Vagina (tissue), 2 donors: ENCODE measurements at regions not wholly inside any gene's neighbourhood (a gene's known extent, or its start where the extent isn't known, plus 50 kb on each side); places are given as distances from the start of the nearest gene placed in this dataset.

ENCODE experiments used
- POLR2AphosphoS5 ChIP-seq, 2 donors: sonication (generic); formaldehyde crosslinking; IDR thresholded peaks; one replicate each; pipeline ENCODE4 v1.9.0; 2017; ENCODE audit warnings: antibody characterized with exemption in 2 of 2, mild to moderate bottlenecking in 2 of 2, low read depth in 1 of 2; ENCODE audit not compliant: insufficient read depth in 1 of 2
- TF ChIP-seq, protein P1 (sequence below), 3 experiments: fragments of 450-650 bp in 2 of 3; fragments of 200-600 bp in 1 of 3; sonication (generic) in 1 of 3; IDR thresholded peaks; one replicate each; pipeline ENCODE4 v1.5.1; 2017 to 2019; ENCODE audit warnings: antibody characterized with exemption in 3 of 3, mild to moderate bottlenecking in 2 of 3, moderate library complexity in 2 of 3

- TF ChIP-seq, protein P1, sequence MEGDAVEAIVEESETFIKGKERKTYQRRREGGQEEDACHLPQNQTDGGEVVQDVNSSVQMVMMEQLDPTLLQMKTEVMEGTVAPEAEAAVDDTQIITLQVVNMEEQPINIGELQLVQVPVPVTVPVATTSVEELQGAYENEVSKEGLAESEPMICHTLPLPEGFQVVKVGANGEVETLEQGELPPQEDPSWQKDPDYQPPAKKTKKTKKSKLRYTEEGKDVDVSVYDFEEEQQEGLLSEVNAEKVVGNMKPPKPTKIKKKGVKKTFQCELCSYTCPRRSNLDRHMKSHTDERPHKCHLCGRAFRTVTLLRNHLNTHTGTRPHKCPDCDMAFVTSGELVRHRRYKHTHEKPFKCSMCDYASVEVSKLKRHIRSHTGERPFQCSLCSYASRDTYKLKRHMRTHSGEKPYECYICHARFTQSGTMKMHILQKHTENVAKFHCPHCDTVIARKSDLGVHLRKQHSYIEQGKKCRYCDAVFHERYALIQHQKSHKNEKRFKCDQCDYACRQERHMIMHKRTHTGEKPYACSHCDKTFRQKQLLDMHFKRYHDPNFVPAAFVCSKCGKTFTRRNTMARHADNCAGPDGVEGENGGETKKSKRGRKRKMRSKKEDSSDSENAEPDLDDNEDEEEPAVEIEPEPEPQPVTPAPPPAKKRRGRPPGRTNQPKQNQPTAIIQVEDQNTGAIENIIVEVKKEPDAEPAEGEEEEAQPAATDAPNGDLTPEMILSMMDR (IDR thresholded peaks at IDR 0.05): no peak
- TF ChIP-seq POLR2AphosphoS5 (IDR thresholded peaks at IDR 0.05; ENCODE audit: insufficient read depth in 1 of 2, low read depth in 1 of 2): no peak
Observed at GRCh38 chr12:45536284-45536683, 193.2 kb upstream of the ARID2 start.
